Progenitor cell of endocrine pancreas (in vitro differentiated cells): ENCODE measurements at regions not wholly inside any gene's neighbourhood (a gene's known extent, or its start where the extent isn't known, plus 50 kb on each side); places are given as distances from the start of the nearest gene placed in this dataset.

ENCODE experiments used
- DNase-seq: peaks from one replicate; pipeline ENCODE4 v3.0.0; 2021; ENCODE audit warnings: low spot score; ENCODE audit not compliant: unreplicated experiment
- H3K27ac Mint-ChIP-seq: 2 replicates; pipeline ENCODE4 v1.8.0; 2021; ENCODE audit warnings: mild to moderate bottlenecking, moderate library complexity, mixed read lengths
- H3K27me3 Mint-ChIP-seq: 2 replicates; pipeline ENCODE4 v1.8.0; 2021; ENCODE audit warnings: mixed read lengths
- H3K36me3 Mint-ChIP-seq: 2 replicates; pipeline ENCODE4 v1.8.0; 2022; ENCODE audit warnings: mixed read lengths; ENCODE audit not compliant: insufficient read depth
- H3K4me1 Mint-ChIP-seq: 2 replicates; pipeline ENCODE4 v1.8.0; 2021; ENCODE audit warnings: low read depth, mixed read lengths
- H3K4me3 Mint-ChIP-seq: 2 replicates; pipeline ENCODE4 v1.8.0; 2021; ENCODE audit warnings: low read depth, mild to moderate bottlenecking, moderate library complexity, mixed read lengths
- H3K9me3 Mint-ChIP-seq: 2 replicates; pipeline ENCODE4 v1.8.0; 2021; ENCODE audit warnings: low read depth, mixed read lengths
- CTCF ChIP-seq: fragments of 200-600 bp; sonication (generic); IDR thresholded peaks from one replicate; pipeline ENCODE4 v1.5.0; 2021; ENCODE audit warnings: antibody characterized with exemption, mild to moderate bottlenecking; ENCODE audit not compliant: unreplicated experiment

- Mint-ChIP-seq H3K4me3 (no peak overlapping the region), H3K36me3 (no peaks in the 10 kb centered on the region), H3K9me3 (no peaks in the 10 kb centered on the region), H3K27ac (no peak overlapping the region), H3K4me1 (no peaks in the 10 kb centered on the region), H3K27me3 (no peaks in the 10 kb centered on the region)
- TF ChIP-seq CTCF, result no peak
- no peak for DNase-seq
Measured at GRCh38 chr5:87850843-87851242, 417.8 kb downstream of the TMEM161B start.

- Mint-ChIP-seq H3K4me1 (no peaks in the 10 kb centered on the region), H3K9me3 (peaks cover 3% of the 10 kb centered on the region), H3K27me3 (no peaks in the 10 kb centered on the region), H3K27ac (no peak overlapping the region), H3K4me3 (no peak overlapping the region), H3K36me3 (no peaks in the 10 kb centered on the region)
- TF ChIP-seq CTCF, result no peak
- no peak for DNase-seq
Measured at GRCh38 chr5:87845734-87846133, 422.9 kb downstream of the TMEM161B start.

- H3K27ac Mint-ChIP-seq, result no peak overlapping the region
- no peaks in the 10 kb centered on the region for H3K27me3 Mint-ChIP-seq
- H3K4me1 Mint-ChIP-seq, result no peaks in the 10 kb centered on the region
- no peak for DNase-seq
- no peak overlapping the region for H3K4me3 Mint-ChIP-seq
- H3K9me3 Mint-ChIP-seq, result peaks cover 8% of the 10 kb centered on the region
- TF ChIP-seq CTCF, result no peak
- peaks cover 2% of the 10 kb centered on the region for H3K36me3 Mint-ChIP-seq
Measured at GRCh38 chr5:87844866-87845265, 423.8 kb downstream of the TMEM161B start.

- peaks cover 2% of the 10 kb centered on the region for H3K36me3 Mint-ChIP-seq
- H3K27me3 Mint-ChIP-seq, result no peaks in the 10 kb centered on the region
- DNase-seq, result no peak
- H3K27ac Mint-ChIP-seq, result no peak overlapping the region
- peaks cover 13% of the 10 kb centered on the region for H3K9me3 Mint-ChIP-seq
- no peak for TF ChIP-seq CTCF
- H3K4me1 Mint-ChIP-seq, result no peaks in the 10 kb centered on the region
- no peak overlapping the region for H3K4me3 Mint-ChIP-seq
Measured at GRCh38 chr5:87844449-87844848, 424.2 kb downstream of the TMEM161B start.

GRCh38 chr5:87836696-87837095 lies 424.0 kb upstream of the CCNH start:
- Mint-ChIP-seq H3K4me3 (no peak overlapping the region), H3K4me1 (no peaks in the 10 kb centered on the region), H3K27ac (no peak overlapping the region), H3K27me3 (no peaks in the 10 kb centered on the region), H3K36me3 (peaks cover 2% of the 10 kb centered on the region), H3K9me3 (peaks cover 46% of the 10 kb centered on the region)
- TF ChIP-seq CTCF, result no peak
- no peak for DNase-seq

GRCh38 chr5:87831499-87831898 lies 418.8 kb upstream of the CCNH start:
- Mint-ChIP-seq H3K9me3 (peaks cover 26% of the 10 kb centered on the region), H3K27me3 (no peaks in the 10 kb centered on the region), H3K27ac (no peak overlapping the region), H3K4me3 (no peak overlapping the region), H3K4me1 (no peaks in the 10 kb centered on the region), H3K36me3 (no peaks in the 10 kb centered on the region)
- no peak for TF ChIP-seq CTCF
- no peak for DNase-seq
